Hepatocyte (in vitro differentiated cells): ENCODE measurements at regions not wholly inside any gene's neighbourhood (a gene's known extent, or its start where the extent isn't known, plus 50 kb on each side); places are given as distances from the start of the nearest gene placed in this dataset.
"Not testable (repeated sequence)": the region's sequence is repeated elsewhere in the genome, so short reads cannot be mapped to it uniquely, and the experiment has no call there.

ENCODE experiments used
- DNase-seq: peaks from one replicate; pipeline ENCODE4 v3.0.0-alpha.2; 2016; ENCODE audit warnings: low spot score
- H2AFZ ChIP-seq: fragments of 200-600 bp; sonication (generic); 2 replicates; pipeline ENCODE4 v1.6.0; 2016; ENCODE audit warnings: antibody characterized with exemption, mild to moderate bottlenecking
- H3K27ac ChIP-seq: fragments of 200-600 bp; sonication (generic); 2 replicates; pipeline ENCODE4 v1.5.1; 2016; ENCODE audit warnings: mild to moderate bottlenecking
- H3K27me3 ChIP-seq: fragments of 200-600 bp; sonication (generic); 2 replicates; pipeline ENCODE4 v1.6.1; 2016
- H3K36me3 ChIP-seq: fragments of 200-600 bp; sonication (generic); replicated peaks from 2 replicates; pipeline ENCODE4 v1.5.1; 2016; ENCODE audit warnings: low read depth; ENCODE audit not compliant: insufficient read depth
- H3K4me1 ChIP-seq: fragments of 200-600 bp; sonication (generic); 2 replicates; pipeline ENCODE4 v1.5.1; 2016; ENCODE audit warnings: mild to moderate bottlenecking, moderate library complexity; ENCODE audit not compliant: insufficient read depth
- H3K4me2 ChIP-seq: fragments of 200-600 bp; sonication (generic); 2 replicates; pipeline ENCODE4 v1.6.0; 2016
- H3K4me3 ChIP-seq: fragments of 200-600 bp; sonication (generic); 2 replicates; pipeline ENCODE4 v1.5.1; 2016; ENCODE audit warnings: mild to moderate bottlenecking
- H3K79me2 ChIP-seq: fragments of 200-600 bp; sonication (generic); 2 replicates; pipeline ENCODE4 v1.6.0; 2017; ENCODE audit warnings: mild to moderate bottlenecking
- H3K9me2 ChIP-seq: fragments of 200-600 bp; sonication (generic); replicated peaks from 2 replicates; pipeline ENCODE4 v1.6.0; 2017; ENCODE audit warnings: mild to moderate bottlenecking; ENCODE audit not compliant: insufficient read depth
- H3K9me3 ChIP-seq: fragments of 200-600 bp; sonication (generic); 2 replicates; pipeline ENCODE4 v1.5.1; 2016; ENCODE audit warnings: low read depth, mild to moderate bottlenecking
- H4K20me1 ChIP-seq: fragments of 200-600 bp; sonication (generic); 2 replicates; pipeline ENCODE4 v1.6.0; 2016; ENCODE audit warnings: mild to moderate bottlenecking; ENCODE audit not compliant: insufficient read depth, poor library complexity, severe bottlenecking
- EZH2 ChIP-seq: fragments of 200-600 bp; sonication (generic); IDR thresholded peaks from 2 replicates; pipeline ENCODE4 v1.6.1; 2016; ENCODE audit warnings: antibody characterized with exemption, mild to moderate bottlenecking, borderline replicate concordance
- EZH2phosphoT487 ChIP-seq: fragments of 200-600 bp; sonication (generic); IDR thresholded peaks from one replicate; pipeline ENCODE4 v1.6.1; 2018; ENCODE audit warnings: antibody characterized with exemption, mild to moderate bottlenecking, low read depth, moderate library complexity; ENCODE audit not compliant: unreplicated experiment, severe bottlenecking
- WGBS: methylation state at CpG from one replicate; pipeline ENCODE4 v1.1.6; 2016; ENCODE audit warnings: low lambda C conversion rate; ENCODE audit errors: missing lambda C conversion rate; 5-methylcytosine and 5-hydroxymethylcytosine counted together
- TF ChIP-seq, protein P1 (sequence below): fragments of 200-600 bp; sonication (generic); IDR thresholded peaks from 2 replicates; pipeline ENCODE4 v1.5.1; 2016; ENCODE audit warnings: antibody characterized with exemption, mild to moderate bottlenecking; ENCODE audit not compliant: poor library complexity

GRCh38 chr10:22148961-22149360, 68.9 kb downstream of the EBLN1 start:
- Histone ChIP-seq H3K9me3 (no peaks in the 10 kb centered on the region), H3K27ac (no peak overlapping the region), H3K27me3 (no peaks in the 10 kb centered on the region), H3K4me2 (no peak overlapping the region), H3K4me3 (no peak overlapping the region), H3K4me1 (no peaks in the 10 kb centered on the region), H3K79me2 (no peaks in the 10 kb centered on the region), H2AFZ (no peak overlapping the region), H3K9me2 (no peaks in the 10 kb centered on the region), H3K36me3 (no peaks in the 10 kb centered on the region), H4K20me1 (no peaks in the 10 kb centered on the region)
- TF ChIP-seq EZH2phosphoT487: no peak
- TF ChIP-seq, protein P1, sequence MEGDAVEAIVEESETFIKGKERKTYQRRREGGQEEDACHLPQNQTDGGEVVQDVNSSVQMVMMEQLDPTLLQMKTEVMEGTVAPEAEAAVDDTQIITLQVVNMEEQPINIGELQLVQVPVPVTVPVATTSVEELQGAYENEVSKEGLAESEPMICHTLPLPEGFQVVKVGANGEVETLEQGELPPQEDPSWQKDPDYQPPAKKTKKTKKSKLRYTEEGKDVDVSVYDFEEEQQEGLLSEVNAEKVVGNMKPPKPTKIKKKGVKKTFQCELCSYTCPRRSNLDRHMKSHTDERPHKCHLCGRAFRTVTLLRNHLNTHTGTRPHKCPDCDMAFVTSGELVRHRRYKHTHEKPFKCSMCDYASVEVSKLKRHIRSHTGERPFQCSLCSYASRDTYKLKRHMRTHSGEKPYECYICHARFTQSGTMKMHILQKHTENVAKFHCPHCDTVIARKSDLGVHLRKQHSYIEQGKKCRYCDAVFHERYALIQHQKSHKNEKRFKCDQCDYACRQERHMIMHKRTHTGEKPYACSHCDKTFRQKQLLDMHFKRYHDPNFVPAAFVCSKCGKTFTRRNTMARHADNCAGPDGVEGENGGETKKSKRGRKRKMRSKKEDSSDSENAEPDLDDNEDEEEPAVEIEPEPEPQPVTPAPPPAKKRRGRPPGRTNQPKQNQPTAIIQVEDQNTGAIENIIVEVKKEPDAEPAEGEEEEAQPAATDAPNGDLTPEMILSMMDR: no peak
- no peak for TF ChIP-seq EZH2
- no peak for DNase-seq

DNA sequence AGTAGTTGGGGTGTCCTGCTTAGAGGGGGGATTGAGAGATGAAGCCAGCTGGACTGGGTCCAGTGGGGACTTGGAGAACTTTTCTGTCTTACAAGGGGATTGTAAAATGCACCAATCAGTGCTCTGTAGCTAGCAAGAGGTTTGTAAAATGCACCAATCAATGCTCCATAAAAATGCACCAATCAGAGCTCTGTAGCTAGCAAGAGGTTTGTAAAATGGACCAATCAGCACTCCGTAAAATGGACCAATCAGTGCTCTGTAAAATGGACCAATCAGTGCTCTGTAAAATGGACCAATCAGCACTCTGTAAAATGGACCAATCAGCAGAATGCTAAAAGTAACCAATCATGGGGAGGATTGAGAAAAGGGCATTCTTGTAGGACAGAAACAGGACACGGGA, 71.9 kb downstream of the EBLN1 start:
- not testable (repeated sequence) for H4K20me1 ChIP-seq, H3K9me2 ChIP-seq, H3K4me1 ChIP-seq, H3K27ac ChIP-seq, H3K79me2 ChIP-seq, H3K9me3 ChIP-seq, DNase-seq, H2AFZ ChIP-seq, H3K27me3 ChIP-seq, H3K36me3 ChIP-seq, H3K4me2 ChIP-seq, H3K4me3 ChIP-seq
- WGBS: 83% methylated on average over 2 of the region's 2 CpGs

GRCh38 chr10:22137542-22137941, 80.3 kb downstream of the EBLN1 start:
- no peak for TF ChIP-seq EZH2
- no peak for TF ChIP-seq EZH2phosphoT487
- TF ChIP-seq, protein P1: no peak
- no peak for DNase-seq

GRCh38 chr10:22135591-22135990, 82.2 kb downstream of the EBLN1 start:
- H3K9me3 ChIP-seq: no peaks in the 10 kb centered on the region
- no peak overlapping the region for H3K4me2 ChIP-seq
- no peak overlapping the region for H3K27ac ChIP-seq
- no peak for DNase-seq
- no peaks in the 10 kb centered on the region for H3K9me2 ChIP-seq
- H3K79me2 ChIP-seq: no peaks in the 10 kb centered on the region
- H3K36me3 ChIP-seq: no peaks in the 10 kb centered on the region
- no peaks in the 10 kb centered on the region for H3K27me3 ChIP-seq
- H2AFZ ChIP-seq: no peak overlapping the region
- no peak overlapping the region for H3K4me3 ChIP-seq
- no peaks in the 10 kb centered on the region for H4K20me1 ChIP-seq
- no peaks in the 10 kb centered on the region for H3K4me1 ChIP-seq
- TF ChIP-seq EZH2phosphoT487: no peak
- no peak for TF ChIP-seq EZH2
- TF ChIP-seq, protein P1: no peak
- 92% methylated on average over 9 of the region's 9 CpGs for WGBS

More at GRCh38 chr10:22137542-22137941, 80.3 kb downstream of the EBLN1 start:
- Histone ChIP-seq H3K9me2 (no peaks in the 10 kb centered on the region), H2AFZ (no peak overlapping the region), H3K79me2 (no peaks in the 10 kb centered on the region), H3K9me3 (no peaks in the 10 kb centered on the region), H3K4me2 (no peak overlapping the region), H3K4me3 (no peak overlapping the region), H4K20me1 (no peaks in the 10 kb centered on the region), H3K27me3 (no peaks in the 10 kb centered on the region), H3K27ac (no peak overlapping the region), H3K4me1 (no peaks in the 10 kb centered on the region), H3K36me3 (no peaks in the 10 kb centered on the region)
- 95% methylated on average over 2 of the region's 2 CpGs for WGBS
